ENCODE measurements at regions not wholly inside any gene's neighbourhood (a gene's known extent, or its start where the extent isn't known, plus 50 kb on each side); places are given as distances from the start of the nearest gene placed in this dataset.

- no peak for DNase-seq
These were observed 626.4 kb upstream of the NUDT12 start for GRCh38 chr5:104189031-104189430.

- DNase-seq, result no peak
These were observed 625.1 kb upstream of the NUDT12 start for GRCh38 chr5:104187656-104188055.

- no peak for DNase-seq
These were observed 623.9 kb upstream of the NUDT12 start for GRCh38 chr5:104186510-104186909.

DNA sequence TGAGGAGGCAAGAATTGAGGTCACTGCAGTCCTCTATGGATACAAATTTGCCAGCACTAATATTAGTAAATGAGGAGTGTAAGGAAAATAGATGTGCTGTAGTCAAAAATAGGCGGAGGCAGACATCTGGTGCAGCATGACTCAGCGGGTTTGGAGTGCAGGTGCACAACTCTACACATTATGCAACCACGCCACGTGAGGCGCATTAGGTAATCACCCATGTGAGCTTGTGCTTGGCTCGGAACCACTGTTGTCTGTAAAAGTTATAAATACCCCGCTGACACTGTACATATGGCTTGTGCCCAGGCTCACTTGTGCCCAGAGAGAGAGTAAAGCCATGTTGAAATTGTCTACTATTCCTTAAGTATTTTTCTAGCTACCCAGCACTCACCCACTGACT, 623.5 kb upstream of the NUDT12 start:
- no peak for DNase-seq

DNA sequence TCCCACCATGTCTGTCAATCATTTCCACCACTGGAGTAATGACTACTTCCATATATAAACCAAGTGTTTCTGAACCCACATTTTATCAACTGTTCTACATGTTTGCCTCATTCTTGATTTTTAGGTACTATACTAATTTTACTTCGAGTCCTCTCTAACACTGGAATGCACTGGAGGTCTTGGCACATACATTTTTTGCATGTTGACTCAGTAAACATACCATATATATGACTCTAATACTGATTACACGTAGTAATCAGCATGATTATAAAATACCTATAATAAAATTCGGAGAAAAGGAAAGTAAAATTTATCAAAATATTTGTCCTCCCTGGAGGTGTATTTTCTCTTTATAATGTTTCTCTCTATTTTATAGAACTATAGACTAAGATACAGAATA, 621.7 kb upstream of the NUDT12 start:
- no peak for DNase-seq

GRCh38 chr5:104178829-104179456, 616.4 kb upstream of the NUDT12 start:
- peak in 1 of 2 experiments; percentile 25 for DNase-seq

DNA sequence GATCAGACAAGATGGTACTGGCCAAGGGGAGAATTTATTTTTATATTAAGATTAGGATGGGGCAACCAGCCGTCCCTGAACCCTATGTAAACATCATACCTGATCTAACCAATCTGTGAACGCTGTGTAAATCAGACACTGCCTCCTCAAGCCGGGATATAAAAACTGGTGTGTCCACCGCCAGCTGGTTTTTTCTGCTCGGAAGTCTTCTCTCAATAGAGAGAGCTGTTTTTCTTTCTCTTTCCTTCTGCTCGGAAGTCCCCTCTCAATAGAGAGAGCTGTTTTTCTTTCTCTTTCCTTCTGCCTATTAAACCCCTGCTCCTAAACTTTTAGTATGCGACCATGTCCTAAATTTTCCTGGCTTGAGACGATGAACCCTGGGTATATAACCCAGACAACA, 615.5 kb upstream of the NUDT12 start:
- DNase-seq, result no peak

DNA sequence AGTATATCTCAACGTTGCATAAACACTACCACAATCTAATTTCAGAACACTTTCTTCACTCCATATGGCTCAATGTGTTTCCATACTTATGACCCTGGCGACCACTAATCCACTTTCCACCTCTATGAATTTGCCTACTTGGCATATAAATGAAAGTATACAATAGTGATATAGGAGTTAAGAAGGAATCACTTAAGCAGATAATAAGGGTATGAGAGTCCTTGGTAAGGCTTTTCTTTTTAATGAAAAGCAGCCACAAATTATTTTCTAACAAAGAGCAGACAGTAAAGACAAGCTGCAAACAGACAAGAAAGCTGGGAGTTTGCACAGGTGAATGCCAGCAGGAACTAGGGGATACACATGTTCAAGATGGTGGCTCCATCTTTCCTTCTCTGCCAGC, 615.1 kb upstream of the NUDT12 start:
- DNase-seq, result no peak

DNA sequence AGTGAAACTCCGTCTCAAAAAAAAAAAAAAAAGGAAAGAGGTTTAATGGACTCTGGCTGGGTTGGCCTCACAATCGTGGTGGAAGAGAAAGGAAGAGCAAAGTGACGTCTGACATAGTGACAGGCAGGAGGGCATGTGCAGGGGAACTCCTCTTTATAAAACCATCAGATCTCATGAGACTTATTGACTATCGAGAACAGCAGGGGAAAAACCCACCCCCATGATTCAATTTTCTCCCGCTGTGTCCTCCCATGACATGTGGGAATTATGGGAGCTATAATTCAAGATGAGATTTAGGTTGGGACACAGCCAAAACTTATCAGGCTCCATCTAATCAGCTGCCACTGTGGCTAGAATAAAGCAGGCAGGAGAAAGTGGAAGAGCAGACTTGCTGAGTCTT, 610.4 kb upstream of the NUDT12 start:
- no peak for DNase-seq

DNA sequence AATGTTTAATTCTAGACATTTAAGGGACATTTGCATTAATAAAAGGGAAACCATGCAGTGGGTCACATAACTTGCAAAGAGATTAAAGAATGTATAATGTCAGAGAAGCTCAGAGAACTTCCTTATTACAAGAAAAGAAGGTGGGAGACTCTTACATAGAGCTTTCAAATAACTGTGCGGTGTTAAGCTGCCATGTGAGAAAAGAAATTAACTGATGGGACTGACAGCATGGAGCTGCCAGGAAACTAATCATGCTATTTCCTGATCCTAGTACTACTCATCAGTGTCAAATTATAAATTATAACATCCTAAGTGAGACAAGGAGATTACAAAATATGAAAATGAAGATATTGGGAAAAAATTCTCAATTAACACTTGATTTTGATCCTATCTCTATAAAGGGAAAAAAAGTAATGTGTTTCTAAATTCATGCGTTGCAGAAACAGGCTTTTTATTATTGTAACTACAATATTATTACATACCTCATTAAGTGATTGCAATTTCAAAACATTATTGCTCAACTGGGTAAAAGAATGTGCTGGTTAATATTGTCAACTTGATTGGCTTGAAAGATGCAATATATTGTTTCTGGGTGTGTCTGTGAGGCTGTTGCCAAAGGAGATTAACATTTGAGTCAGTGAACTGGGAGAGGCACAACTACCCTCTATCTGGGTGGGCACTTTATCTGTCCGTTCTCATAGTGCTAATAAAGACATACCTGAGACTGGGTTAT, 609.5 kb upstream of the NUDT12 start:
- DNase-seq, result no peak

GRCh38 chr5:104170926-104171325, 608.3 kb upstream of the NUDT12 start:
- DNase-seq, result no peak

DNA sequence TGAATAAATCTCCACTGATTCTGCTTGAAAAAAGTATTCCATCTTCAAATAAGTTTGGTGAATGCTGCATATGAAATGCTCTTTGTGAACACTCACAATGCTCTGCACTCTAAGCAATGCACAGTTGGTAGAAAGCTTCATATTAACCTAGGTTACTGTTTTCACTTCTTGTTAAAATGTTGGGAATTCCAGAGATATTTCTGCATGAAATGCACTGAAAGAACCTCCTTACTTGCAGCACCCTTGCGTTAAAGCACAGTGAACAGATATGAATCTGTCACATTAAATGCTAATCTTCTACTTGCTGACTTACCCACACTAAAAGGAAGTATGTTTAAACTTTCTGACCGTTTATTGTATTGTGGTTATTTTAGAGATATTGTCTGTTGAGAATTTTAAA, 584.1 kb upstream of the NUDT12 start:
- no peak for DNase-seq

- no peak for DNase-seq
These were observed 577.3 kb upstream of the NUDT12 start for GRCh38 chr5:104139840-104140239.

DNA sequence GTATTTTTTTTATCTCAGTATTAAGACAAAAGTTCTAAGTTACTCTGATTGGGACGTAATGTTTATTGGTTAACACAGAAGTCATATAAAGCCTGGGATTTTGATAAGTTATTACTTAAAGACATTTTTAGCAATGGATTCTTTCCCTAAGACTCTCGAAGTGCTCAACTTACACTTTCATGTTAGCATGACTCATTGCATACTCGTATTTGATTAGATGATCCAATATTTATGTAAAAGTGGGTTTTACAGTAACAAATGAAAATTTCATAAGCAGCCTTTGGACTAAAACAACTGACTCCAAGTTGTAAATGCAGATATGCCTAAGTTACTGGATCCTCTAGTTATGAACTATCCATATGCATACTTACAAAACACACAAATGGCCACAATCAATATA, 567.7 kb upstream of the NUDT12 start:
- no peak for DNase-seq

DNA sequence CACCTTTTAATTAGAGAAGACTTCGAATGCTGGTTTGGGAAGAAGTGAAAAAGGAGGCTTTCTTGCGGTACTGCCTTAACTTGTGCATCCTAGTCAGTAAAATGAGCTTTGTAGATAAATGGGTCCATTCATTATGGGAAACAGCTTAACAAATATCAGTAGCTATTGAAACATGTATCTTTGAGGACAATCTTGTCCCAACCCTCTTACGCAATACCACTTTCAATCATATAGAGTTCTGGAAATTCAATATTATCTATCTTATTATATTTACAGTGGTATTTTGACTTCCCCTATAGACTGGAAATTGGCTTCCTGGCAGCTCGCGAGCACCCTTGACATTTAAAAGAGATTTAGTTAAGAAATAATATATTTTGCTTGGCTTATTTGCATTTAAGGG, 565.8 kb upstream of the NUDT12 start:
- no peak for DNase-seq

- no peak for DNase-seq
These were observed 564.4 kb upstream of the NUDT12 start for GRCh38 chr5:104126980-104127379.

GRCh38 chr5:104119529-104119928, 556.9 kb upstream of the NUDT12 start:
- no peak for DNase-seq

DNA sequence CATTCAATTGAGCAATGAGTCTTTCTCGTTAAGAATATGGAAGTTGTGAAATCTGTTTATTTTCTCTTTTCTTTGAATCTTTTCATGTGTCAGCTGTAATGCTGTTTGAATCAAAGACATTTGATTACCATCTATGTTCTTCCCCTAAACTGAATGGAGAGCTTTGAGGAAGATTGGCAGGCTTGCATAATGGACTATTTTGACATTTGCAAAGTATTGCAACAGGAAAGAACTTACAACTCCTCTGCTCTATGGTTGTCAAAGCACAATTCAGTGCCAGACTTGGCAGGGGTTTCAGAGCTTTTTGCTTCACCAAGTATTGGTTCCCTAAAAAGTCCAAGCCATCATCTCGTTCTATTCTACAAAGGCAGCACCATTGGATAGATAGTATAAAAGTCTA, 549.0 kb upstream of the NUDT12 start:
- no peak for DNase-seq

DNA sequence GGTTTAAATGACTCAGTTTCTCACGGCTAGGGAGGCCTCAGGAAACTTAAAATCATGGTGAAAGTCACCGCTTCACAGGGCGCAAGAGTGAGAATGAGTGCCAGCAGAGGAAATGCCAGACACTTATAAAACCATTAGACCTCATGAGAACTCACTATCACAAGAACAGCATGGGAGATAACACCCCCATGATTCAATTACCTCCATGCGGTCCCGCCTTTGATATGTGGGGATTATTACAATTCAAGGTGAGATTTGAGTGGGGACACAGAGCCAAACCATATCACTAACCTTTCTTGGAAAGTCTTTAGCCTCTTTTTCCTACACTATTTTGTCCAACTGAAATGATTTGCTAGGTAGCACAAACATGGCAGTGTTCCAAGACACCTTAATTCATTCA, 533.9 kb upstream of the NUDT12 start:
- no peak for DNase-seq

GRCh38 chr5:104095527-104095926, 532.9 kb upstream of the NUDT12 start:
- no peak for DNase-seq

GRCh38 chr5:104088876-104089778, 526.5 kb upstream of the NUDT12 start:
- DNase-seq, result no peak

GRCh38 chr5:104084896-104085295, 522.3 kb upstream of the NUDT12 start:
- no peak for DNase-seq

GRCh38 chr5:104082754-104083153, 520.2 kb upstream of the NUDT12 start:
- DNase-seq, result no peak

- no peak for DNase-seq
These were observed 518.6 kb upstream of the NUDT12 start for GRCh38 chr5:104081232-104081631.
